Right hindlimb (tissue), 1 donor: ENCODE measurements at regions not wholly inside any gene's neighbourhood (a gene's known extent, or its start where the extent isn't known, plus 50 kb on each side); places are given as distances from the start of the nearest gene placed in this dataset.
"Not testable (repeated sequence)": the region's sequence is repeated elsewhere in the genome, so short reads cannot be mapped to it uniquely, and the experiment has no call there.

ENCODE experiments used
- DNase-seq: peaks from one replicate; pipeline ENCODE4 v3.0.0-alpha.2; 2018

GRCh38 chr4:72666910-72667309 lies 97.9 kb upstream of the ADAMTS3 start:
- no peak for DNase-seq

- no peak for DNase-seq
Measured at GRCh38 chr4:72665171-72665968, 96.3 kb upstream of the ADAMTS3 start.

- no peak for DNase-seq
Measured at GRCh38 chr4:72663828-72664227, 94.8 kb upstream of the ADAMTS3 start.

GRCh38 chr4:72661830-72662229 lies 92.8 kb upstream of the ADAMTS3 start:
- no peak for DNase-seq

GRCh38 chr4:72641611-72642010 lies 72.6 kb upstream of the ADAMTS3 start:
- no peak for DNase-seq

GRCh38 chr4:72636866-72637265 lies 67.8 kb upstream of the ADAMTS3 start:
- not testable (repeated sequence) for DNase-seq

GRCh38 chr4:72635931-72636330 lies 66.9 kb upstream of the ADAMTS3 start:
- not testable (repeated sequence) for DNase-seq

- DNase-seq = not testable (repeated sequence)
Measured at GRCh38 chr4:72632253-72632652, 63.2 kb upstream of the ADAMTS3 start.

GRCh38 chr4:72631296-72631695 lies 62.3 kb upstream of the ADAMTS3 start:
- no peak for DNase-seq

GRCh38 chr4:72629540-72629939 lies 60.5 kb upstream of the ADAMTS3 start:
- DNase-seq = no peak

- no peak for DNase-seq
Measured at GRCh38 chr4:72627723-72628122, 58.7 kb upstream of the ADAMTS3 start.
